CD8-positive, alpha-beta memory T cell (primary cell): ENCODE measurements at regions not wholly inside any gene's neighbourhood (a gene's known extent, or its start where the extent isn't known, plus 50 kb on each side); places are given as distances from the start of the nearest gene placed in this dataset.

ENCODE experiments used
- CTCF ChIA-PET: fragments of 350-600 bp; sonication (Branson Sonifier 250); formaldehyde crosslinking; loops from one replicate; lab custom pipeline; 2021; ENCODE audit warnings: antibody characterized with exemption; lab: Charles Lee
- POLR2A ChIA-PET: fragments of 350-600 bp; sonication (Branson Sonifier 250); formaldehyde crosslinking; loops from one replicate; lab custom pipeline; 2021; ENCODE audit warnings: antibody characterized with exemption; lab: Charles Lee
- DNase-seq, 5 donors: peaks; one replicate each; pipeline versions ENCODE4 v3.0.0 to v3.0.0-alpha.2; 2020 to 2022; ENCODE audit warnings: mixed read lengths in 1 of 5
- H3K27ac ChIP-seq: one replicate; pipeline ENCODE4 v1.7.0; 2013; ENCODE audit warnings: low read depth, mild to moderate bottlenecking, low read length, moderate library complexity
- H3K27me3 ChIP-seq: 2 replicates; pipeline ENCODE4 v1.7.0; 2013; ENCODE audit warnings: low read length, mild to moderate bottlenecking; ENCODE audit not compliant: insufficient read depth, poor library complexity, severe bottlenecking
- H3K36me3 ChIP-seq: 2 replicates; pipeline ENCODE4 v1.7.0; 2013; ENCODE audit warnings: mild to moderate bottlenecking, low read length, moderate library complexity; ENCODE audit not compliant: insufficient read depth
- H3K4me1 ChIP-seq: 2 replicates; pipeline ENCODE4 v1.7.0; 2013; ENCODE audit warnings: mild to moderate bottlenecking, low read length, moderate library complexity; ENCODE audit not compliant: insufficient read depth
- H3K4me3 ChIP-seq: 2 replicates; pipeline ENCODE4 v1.7.0; 2013; ENCODE audit warnings: mild to moderate bottlenecking, low read length
- H3K9me3 ChIP-seq: 2 replicates; pipeline ENCODE4 v1.7.0; 2013; ENCODE audit warnings: mild to moderate bottlenecking, low read length
- H3K27ac Mint-ChIP-seq, 8 donors: one replicate each; pipeline ENCODE4 v1.8.0; 2020 to 2021; ENCODE audit warnings: mixed read lengths in 8 of 8, mild to moderate bottlenecking in 6 of 8, inconsistent platforms in 3 of 8, moderate library complexity in 3 of 8
- H3K27me3 Mint-ChIP-seq, 2 donors: one replicate each; pipeline ENCODE4 v1.8.0; 2020 to 2021; ENCODE audit warnings: mixed read lengths in 2 of 2, mild to moderate bottlenecking in 1 of 2, moderate library complexity in 1 of 2
- H3K36me3 Mint-ChIP-seq, 3 donors: one replicate each; pipeline ENCODE4 v1.8.0; 2020 to 2021; ENCODE audit warnings: mixed read lengths in 3 of 3, inconsistent platforms in 1 of 3, mild to moderate bottlenecking in 1 of 3
- H3K4me1 Mint-ChIP-seq, 3 donors: one replicate each; pipeline ENCODE4 v1.8.0; 2020 to 2021; ENCODE audit warnings: mixed read lengths in 3 of 3, inconsistent platforms in 1 of 3, mild to moderate bottlenecking in 1 of 3
- H3K4me3 Mint-ChIP-seq, 7 donors: one replicate each; pipeline ENCODE4 v1.8.0; 2020 to 2021; ENCODE audit warnings: mixed read lengths in 7 of 7, mild to moderate bottlenecking in 6 of 7, moderate library complexity in 4 of 7, inconsistent platforms in 2 of 7
- H3K9me3 Mint-ChIP-seq, 5 donors: one replicate each; pipeline ENCODE4 v1.8.0; 2020 to 2022; ENCODE audit warnings: mixed read lengths in 5 of 5, mild to moderate bottlenecking in 3 of 5, moderate library complexity in 2 of 5, inconsistent platforms in 1 of 5

DNA sequence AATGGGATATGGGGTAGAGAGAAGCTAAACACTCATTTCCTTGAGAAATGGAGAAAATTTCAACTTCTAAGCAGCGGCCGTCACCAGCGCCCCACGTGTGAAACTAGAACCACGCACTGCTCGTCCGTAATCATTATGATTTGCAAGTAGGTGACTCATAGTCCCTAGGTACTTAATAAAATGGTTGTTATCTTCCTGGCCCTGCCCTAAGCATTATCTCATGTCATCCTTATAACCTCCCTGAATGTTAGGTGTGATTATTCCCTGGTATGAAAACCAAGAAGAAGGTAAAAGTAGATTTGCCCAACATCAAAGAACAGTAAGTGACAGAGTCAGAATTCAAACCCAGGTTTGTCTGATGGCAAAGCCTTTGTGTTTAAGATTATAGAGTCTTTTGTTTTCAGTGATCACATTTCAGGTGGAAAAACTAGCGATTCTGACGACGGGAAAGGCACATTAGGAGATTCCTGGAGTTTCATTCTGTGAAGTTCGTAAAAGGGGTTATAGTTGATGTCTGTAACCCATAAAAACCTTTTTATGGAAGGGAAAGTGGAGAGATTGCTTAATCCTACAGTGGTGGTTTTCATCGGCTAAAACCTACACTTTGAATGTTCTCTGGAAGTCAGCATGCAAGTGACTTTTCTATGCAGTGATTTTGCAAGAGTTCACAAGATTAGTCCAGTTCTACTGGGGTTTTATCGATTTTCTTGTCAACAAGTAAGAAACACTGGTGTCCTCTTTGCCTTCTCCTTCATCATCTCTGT lies 202.9 kb upstream of the WWC1 start:
- peaks cover 5 to 15% of the 10 kb centered on the region in 2 donors for H3K27me3 Mint-ChIP-seq
- CTCF ChIA-PET = no interaction called here

DNA sequence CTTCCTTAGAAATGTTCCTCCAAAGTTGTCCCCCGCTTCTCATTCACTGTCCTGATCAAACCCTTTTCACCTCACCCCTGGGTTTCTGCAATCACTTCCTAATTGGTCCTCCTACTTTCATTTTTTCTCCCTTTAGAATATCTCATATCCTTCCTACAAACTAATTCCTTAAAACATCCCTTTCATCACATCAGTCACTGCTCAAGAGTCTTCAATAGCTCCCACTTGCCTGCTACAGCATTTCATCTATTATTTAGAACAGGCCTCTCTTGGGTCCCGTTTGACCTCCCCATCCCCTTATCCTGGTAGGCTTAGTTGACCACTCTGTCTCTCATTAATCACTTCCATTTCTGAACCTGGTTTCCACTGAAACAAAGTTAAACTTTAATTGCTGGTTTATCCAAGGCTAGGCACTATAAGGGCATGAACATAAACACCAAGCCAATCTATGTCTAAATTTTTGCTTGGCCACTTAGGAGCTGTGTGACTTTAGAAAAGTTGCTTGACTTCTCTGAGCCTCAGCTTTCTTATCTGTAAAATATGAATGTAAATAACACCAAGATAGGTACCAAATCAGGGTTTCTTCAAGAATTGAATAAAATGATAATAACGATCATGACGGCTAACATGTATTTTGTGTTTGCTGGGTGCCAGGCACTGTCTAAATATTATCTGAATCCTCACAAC lies 202.1 kb upstream of the WWC1 start:
- H3K4me3 Mint-ChIP-seq = no peak overlapping the region
- DNase-seq = no peak
- peaks cover 5 to 9% of the 10 kb centered on the region in 2 donors for H3K27me3 Mint-ChIP-seq
- Histone ChIP-seq H3K9me3 (no peaks in the 10 kb centered on the region), H3K27ac (no peak overlapping the region), H3K36me3 (no peaks in the 10 kb centered on the region), H3K4me1 (no peaks in the 10 kb centered on the region), H3K27me3 (no peaks in the 10 kb centered on the region), H3K4me3 (no peak overlapping the region)
- H3K4me1 Mint-ChIP-seq = no peaks in the 10 kb centered on the region
- no peaks in the 10 kb centered on the region for H3K36me3 Mint-ChIP-seq
- peaks cover 0 to 5% (median 3%) of the 10 kb centered on the region in 5 donors for H3K9me3 Mint-ChIP-seq
- H3K27ac Mint-ChIP-seq = no peak overlapping the region
- CTCF ChIA-PET = no interaction called here
- POLR2A ChIA-PET = no interaction called here

More for the DNA sequence above, 202.9 kb upstream of the WWC1 start:
- Mint-ChIP-seq H3K27ac (no peak overlapping the region), H3K4me3 (no peak overlapping the region), H3K9me3 (peaks cover 0 to 7% (median 3%) of the 10 kb centered on the region in 5 donors), H3K36me3 (no peaks in the 10 kb centered on the region), H3K4me1 (no peaks in the 10 kb centered on the region)
- no peak for DNase-seq
- no peaks in the 10 kb centered on the region for H3K9me3 ChIP-seq
- H3K4me3 ChIP-seq = no peak overlapping the region
- H3K27ac ChIP-seq = no peak overlapping the region
- POLR2A ChIA-PET = no interaction called here
- no peaks in the 10 kb centered on the region for H3K4me1 ChIP-seq
- no peaks in the 10 kb centered on the region for H3K36me3 ChIP-seq
- no peaks in the 10 kb centered on the region for H3K27me3 ChIP-seq

DNA sequence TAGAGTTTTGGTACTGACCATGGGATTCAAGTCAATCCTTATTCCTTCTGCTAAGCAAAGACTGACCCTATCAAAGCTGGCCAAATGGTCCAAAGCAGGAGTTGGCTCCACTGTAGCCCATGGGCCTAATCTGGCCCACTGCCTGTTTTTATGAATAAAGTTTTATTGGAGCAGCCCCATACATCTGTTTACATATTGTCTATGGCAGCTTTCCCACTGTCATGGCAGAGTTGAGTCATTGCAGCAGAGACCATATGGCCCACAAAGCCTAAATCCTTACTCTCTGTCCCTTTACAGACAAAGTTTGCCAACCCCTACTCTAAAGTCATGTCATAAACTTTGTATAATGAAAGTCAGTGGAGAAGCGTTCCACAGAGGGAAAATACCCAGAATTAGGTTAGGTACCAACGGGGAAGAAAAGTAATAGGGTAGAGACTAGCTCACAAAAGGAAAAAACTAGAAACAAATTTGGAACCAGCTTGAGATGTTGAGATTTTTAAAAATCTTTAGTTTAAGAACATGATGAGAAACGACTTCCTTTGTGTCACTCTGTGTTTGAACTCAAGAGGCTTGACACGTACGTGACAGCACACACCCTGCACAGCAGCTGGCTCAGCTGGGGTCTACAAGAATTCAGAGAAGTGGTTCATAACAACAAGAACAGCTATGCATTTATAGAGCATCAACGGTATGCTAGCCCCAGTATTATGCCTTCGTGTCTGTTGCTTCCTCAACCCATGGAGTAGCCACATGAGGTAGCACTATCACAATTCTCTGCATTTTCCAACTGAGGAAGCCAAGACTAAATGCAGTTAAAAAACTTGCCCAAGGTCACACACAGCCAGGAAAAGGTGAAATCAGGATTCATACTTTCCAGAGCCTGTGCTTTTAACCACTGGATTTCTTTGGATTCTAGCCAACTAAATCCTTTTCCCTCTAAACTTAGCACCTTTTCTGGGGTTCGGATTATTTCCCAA lies 198.9 kb upstream of the WWC1 start:
- Histone ChIP-seq H3K27me3 (no peaks in the 10 kb centered on the region), H3K9me3 (no peaks in the 10 kb centered on the region), H3K36me3 (no peaks in the 10 kb centered on the region), H3K4me3 (no peak overlapping the region), H3K4me1 (no peaks in the 10 kb centered on the region), H3K27ac (no peak overlapping the region)
- Mint-ChIP-seq H3K27me3 (peaks cover 0 to 4% of the 10 kb centered on the region in 2 donors), H3K9me3 (no peaks in the 10 kb centered on the region), H3K4me3 (no peak overlapping the region), H3K4me1 (no peaks in the 10 kb centered on the region), H3K36me3 (no peaks in the 10 kb centered on the region), H3K27ac (no peak overlapping the region)
- POLR2A ChIA-PET = no interaction called here
- CTCF ChIA-PET = no interaction called here
- DNase-seq = no peak

DNA sequence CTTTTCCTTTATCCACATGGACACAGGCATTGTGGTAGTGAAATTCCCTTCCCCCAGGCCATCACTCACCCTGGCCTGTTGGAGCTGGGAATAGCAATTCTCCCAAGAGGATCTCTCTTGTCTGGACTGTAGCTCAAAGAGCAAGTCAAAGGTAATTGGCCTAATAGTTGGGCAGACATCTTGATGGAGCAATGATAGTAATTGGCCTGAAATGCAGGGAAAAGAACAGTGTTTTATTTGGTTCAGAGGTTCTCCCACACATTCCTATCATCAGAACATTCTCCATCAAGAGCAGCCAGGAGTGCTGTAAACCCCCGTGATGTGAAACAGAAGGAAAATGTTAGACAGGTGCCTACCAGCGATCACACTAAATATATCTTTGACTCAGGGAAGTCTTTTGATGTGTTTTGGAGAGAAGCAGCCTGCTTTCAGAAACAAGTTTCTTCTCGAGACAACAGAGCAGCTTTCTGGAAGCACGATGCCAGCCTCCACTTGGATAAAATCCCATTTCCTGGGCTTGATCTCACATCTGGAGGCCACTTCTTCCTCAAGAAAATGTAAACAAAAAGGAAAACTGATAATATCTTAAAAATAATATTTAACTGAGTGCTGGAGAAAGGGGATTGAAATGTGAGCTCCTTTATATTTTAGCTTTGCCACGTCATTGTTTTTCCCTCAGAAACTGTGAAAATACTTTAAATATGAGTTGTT lies 198.1 kb upstream of the WWC1 start:
- no peak overlapping the region for H3K27ac Mint-ChIP-seq
- no peak overlapping the region for H3K4me3 Mint-ChIP-seq
- H3K27me3 Mint-ChIP-seq = peaks cover 0 to 3% of the 10 kb centered on the region in 2 donors
- Histone ChIP-seq H3K27ac (no peak overlapping the region), H3K27me3 (no peaks in the 10 kb centered on the region), H3K36me3 (no peaks in the 10 kb centered on the region), H3K4me1 (no peaks in the 10 kb centered on the region), H3K9me3 (no peaks in the 10 kb centered on the region), H3K4me3 (no peak overlapping the region)
- CTCF ChIA-PET = no interaction called here
- DNase-seq = no peak
- H3K36me3 Mint-ChIP-seq = no peaks in the 10 kb centered on the region
- POLR2A ChIA-PET = no interaction called here
- H3K4me1 Mint-ChIP-seq = no peaks in the 10 kb centered on the region
- H3K9me3 Mint-ChIP-seq = no peaks in the 10 kb centered on the region

DNA sequence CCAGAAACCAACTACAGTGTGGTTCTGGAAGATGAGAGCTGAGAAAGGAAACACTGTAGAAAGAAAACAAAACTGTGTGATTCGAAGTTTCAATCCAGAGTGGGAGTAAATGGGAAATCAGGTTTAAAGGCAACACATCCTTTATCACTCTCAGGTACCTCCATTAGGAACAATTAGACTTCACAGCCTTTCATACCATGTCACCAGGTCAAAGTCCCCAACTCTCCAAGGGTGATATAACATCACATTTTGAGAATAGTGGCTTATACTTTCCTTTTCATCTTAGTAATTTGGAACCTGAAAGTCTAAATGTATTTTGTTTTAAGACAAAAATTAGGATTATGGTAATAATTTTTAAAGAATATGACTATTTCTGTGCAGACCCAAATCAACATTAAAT lies 194.9 kb upstream of the WWC1 start:
- H3K4me3 ChIP-seq = no peak overlapping the region
- no peaks in the 10 kb centered on the region for H3K9me3 ChIP-seq
- Mint-ChIP-seq H3K36me3 (no peaks in the 10 kb centered on the region), H3K4me1 (no peaks in the 10 kb centered on the region), H3K9me3 (no peaks in the 10 kb centered on the region), H3K27ac (no peak overlapping the region), H3K27me3 (peaks cover 0 to 2% of the 10 kb centered on the region in 2 donors), H3K4me3 (no peak overlapping the region)
- H3K27ac ChIP-seq = no peak overlapping the region
- no peaks in the 10 kb centered on the region for H3K4me1 ChIP-seq
- no peaks in the 10 kb centered on the region for H3K36me3 ChIP-seq
- DNase-seq = no peak
- POLR2A ChIA-PET = no interaction called here
- no peaks in the 10 kb centered on the region for H3K27me3 ChIP-seq
- CTCF ChIA-PET = no interaction called here

DNA sequence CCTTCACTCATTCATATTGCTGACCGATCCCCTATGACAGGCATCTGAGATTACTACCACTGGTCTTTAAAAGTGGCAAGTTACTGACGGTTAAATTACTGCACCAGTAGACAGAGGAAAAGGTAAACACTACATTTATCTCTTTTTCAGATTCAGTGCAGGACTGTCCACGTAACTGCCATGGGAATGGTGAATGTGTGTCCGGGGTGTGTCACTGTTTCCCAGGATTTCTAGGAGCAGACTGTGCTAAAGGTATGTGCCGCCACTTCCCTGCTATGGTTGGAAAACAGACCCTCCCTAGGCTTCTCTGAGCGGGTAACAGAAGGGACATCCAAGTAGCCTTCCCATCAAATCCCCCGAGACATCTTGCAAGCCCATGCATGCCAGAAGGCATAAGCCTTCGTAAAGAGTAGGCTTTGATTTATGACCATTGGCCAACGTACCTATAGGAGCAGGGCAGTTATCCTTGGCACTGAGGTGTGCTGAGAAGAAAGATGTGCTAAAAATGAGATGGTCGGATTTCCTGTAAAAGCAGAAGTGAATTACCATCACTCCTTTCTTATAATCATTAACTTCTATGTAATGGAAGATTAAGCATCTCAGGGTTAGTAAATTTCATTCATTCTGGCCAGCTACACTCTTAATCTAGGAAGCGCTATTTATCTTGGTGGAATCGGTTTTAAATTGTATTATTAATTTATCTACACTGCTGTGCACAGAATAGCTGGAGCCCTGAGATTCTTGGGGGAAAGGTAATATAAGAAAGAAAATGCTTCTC lies 193.4 kb upstream of the WWC1 start:
- Histone ChIP-seq H3K36me3 (no peaks in the 10 kb centered on the region), H3K4me1 (no peaks in the 10 kb centered on the region), H3K27ac (no peak overlapping the region), H3K4me3 (no peak overlapping the region), H3K9me3 (no peaks in the 10 kb centered on the region), H3K27me3 (no peaks in the 10 kb centered on the region)
- CTCF ChIA-PET = no interaction called here
- DNase-seq = no peak
- POLR2A ChIA-PET = no interaction called here
- H3K36me3 Mint-ChIP-seq = no peaks in the 10 kb centered on the region
- H3K27me3 Mint-ChIP-seq = peaks cover under 1 to 2% of the 10 kb centered on the region in 2 donors
- no peak overlapping the region for H3K4me3 Mint-ChIP-seq
- no peaks in the 10 kb centered on the region for H3K9me3 Mint-ChIP-seq
- no peak overlapping the region for H3K27ac Mint-ChIP-seq
- no peaks in the 10 kb centered on the region for H3K4me1 Mint-ChIP-seq

DNA sequence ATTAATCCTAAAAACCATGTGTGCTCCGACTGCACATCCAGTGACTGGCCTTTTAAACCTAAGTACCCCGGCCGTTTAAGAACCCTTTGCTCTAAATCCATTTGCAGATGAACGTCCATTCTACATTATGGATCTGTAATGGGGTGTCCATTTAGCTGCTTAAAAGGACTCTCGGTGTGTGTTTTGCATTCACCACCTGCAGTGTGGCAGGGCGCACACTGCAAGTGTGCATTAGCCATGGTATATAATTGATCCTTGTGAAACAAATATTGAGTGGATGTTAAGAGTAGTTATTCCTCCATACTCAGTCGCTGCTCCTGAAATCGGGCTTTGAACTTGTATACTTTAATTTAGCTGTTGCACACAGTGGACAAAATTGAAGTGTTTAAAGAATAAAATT lies 190.1 kb upstream of the WWC1 start:
- no peak overlapping the region for H3K4me3 ChIP-seq
- CTCF ChIA-PET = no interaction called here
- no peaks in the 10 kb centered on the region for H3K36me3 Mint-ChIP-seq
- H3K36me3 ChIP-seq = no peaks in the 10 kb centered on the region
- no peaks in the 10 kb centered on the region for H3K9me3 ChIP-seq
- H3K4me3 Mint-ChIP-seq = no peak overlapping the region
- no peak overlapping the region for H3K27ac ChIP-seq
- H3K4me1 Mint-ChIP-seq = no peaks in the 10 kb centered on the region
- H3K9me3 Mint-ChIP-seq = peaks cover 0 to 4% (median 0%) of the 10 kb centered on the region in 5 donors
- H3K27me3 Mint-ChIP-seq = peaks cover 3% of the 10 kb centered on the region in 2 donors
- POLR2A ChIA-PET = no interaction called here
- no peaks in the 10 kb centered on the region for H3K4me1 ChIP-seq
- H3K27me3 ChIP-seq = no peaks in the 10 kb centered on the region
- DNase-seq = no peak
- H3K27ac Mint-ChIP-seq = no peak overlapping the region
